ENCODE measurements at regions not wholly inside any gene's neighbourhood (a gene's known extent, or its start where the extent isn't known, plus 50 kb on each side); places are given as distances from the start of the nearest gene placed in this dataset.

DNA sequence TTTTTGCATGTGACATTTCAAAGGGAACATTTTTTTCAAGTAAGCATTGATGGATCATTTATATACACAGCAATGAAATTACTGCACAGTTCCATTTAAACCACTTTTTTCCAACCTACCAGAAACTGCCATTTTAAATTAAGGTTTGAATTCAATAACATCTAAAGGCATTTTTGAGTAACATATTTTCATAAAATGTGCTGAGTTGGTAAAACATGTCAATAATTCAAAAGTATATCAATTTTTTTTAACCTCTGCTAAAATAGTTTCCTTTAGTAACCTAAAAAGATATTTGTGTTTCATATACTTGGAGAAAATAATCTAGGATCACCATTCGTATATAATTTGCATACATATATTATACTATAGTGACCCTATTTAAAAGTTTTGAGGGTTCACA, 355.1 kb upstream of the KCNMB2 start:
- TF ChIP-seq, protein P1, sequence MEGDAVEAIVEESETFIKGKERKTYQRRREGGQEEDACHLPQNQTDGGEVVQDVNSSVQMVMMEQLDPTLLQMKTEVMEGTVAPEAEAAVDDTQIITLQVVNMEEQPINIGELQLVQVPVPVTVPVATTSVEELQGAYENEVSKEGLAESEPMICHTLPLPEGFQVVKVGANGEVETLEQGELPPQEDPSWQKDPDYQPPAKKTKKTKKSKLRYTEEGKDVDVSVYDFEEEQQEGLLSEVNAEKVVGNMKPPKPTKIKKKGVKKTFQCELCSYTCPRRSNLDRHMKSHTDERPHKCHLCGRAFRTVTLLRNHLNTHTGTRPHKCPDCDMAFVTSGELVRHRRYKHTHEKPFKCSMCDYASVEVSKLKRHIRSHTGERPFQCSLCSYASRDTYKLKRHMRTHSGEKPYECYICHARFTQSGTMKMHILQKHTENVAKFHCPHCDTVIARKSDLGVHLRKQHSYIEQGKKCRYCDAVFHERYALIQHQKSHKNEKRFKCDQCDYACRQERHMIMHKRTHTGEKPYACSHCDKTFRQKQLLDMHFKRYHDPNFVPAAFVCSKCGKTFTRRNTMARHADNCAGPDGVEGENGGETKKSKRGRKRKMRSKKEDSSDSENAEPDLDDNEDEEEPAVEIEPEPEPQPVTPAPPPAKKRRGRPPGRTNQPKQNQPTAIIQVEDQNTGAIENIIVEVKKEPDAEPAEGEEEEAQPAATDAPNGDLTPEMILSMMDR (IDR thresholded peaks at IDR 0.05; ENCODE audit: low read depth, low read length, missing control alignments), result no peak
- DNase-seq (ENCODE audit: extremely low read depth, low read depth), result no peak
- no peak overlapping the region for H3K4me3 ChIP-seq (replicated peaks; ENCODE audit: low read depth, low read length)

DNA sequence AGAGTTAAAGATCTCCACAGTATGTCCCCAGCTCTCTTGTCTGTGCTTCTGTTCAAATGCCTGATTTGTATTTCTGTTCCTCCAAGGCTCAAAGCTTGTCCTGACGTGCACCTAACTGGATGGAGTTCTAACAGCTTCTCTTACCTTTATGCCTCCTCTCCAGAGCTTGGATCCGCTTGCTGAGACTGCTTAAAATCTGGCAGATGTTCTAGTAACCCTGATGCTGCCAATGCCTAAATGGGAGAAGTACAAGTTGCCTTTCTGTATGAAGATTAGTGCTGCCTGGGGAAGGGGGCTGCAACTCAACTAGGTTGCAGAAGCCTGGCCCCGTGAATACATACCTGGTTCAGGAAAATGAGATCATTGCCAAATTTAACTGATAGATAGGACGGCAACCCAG, 354.5 kb upstream of the KCNMB2 start:
- no peak for DNase-seq (ENCODE audit: extremely low read depth, low read depth)
- TF ChIP-seq, protein P1 (IDR thresholded peaks at IDR 0.05; ENCODE audit: low read depth, low read length, missing control alignments), result no peak
- no peak overlapping the region for H3K4me3 ChIP-seq (replicated peaks; ENCODE audit: low read depth, low read length)

DNA sequence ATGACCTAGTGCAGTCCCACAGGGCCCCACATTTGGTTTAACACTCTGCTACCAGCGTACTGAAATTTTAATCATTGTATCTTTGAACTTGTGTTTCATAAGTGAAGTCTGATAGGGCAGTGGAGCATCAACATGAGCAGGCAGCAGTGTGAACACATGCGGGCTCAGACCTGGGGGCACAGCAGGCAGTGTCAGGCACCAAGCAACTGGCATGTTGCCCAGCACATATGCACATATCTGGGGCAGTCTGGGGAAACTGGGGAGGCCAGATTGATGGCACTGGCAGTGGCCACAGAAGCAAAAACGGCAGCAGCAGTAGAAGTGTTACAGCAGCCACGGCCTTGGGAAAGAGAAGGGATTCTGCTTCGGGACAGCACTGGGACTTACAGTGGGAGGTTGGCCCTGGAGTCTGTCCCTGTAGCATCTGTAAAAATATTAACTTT, 353.9 kb upstream of the KCNMB2 start:
- no peak overlapping the region for H3K4me3 ChIP-seq (replicated peaks; ENCODE audit: low read depth, low read length)
- no peak for DNase-seq (ENCODE audit: extremely low read depth, low read depth)
- TF ChIP-seq, protein P1 (IDR thresholded peaks at IDR 0.05; ENCODE audit: low read depth, low read length, missing control alignments), result no peak

DNA sequence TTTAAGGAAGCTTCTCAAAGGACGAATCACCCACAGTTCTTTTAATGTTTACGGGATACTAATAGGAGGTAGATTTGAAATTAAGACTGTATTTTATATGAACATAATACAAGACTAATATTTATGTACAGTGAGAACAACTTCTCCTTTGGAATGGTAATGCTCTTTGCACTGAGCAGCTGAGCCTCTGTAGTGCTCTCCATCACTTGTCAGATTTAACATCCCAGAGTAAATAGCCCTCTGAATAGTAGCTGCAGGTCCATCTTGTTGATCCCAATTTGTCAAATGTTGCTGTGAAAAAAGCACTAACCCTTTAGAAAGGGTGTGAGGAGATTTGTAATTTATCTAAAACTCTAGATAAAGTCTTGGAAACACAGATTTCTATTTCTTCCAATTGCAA, 351.4 kb upstream of the KCNMB2 start:
- no peak for DNase-seq (ENCODE audit: extremely low read depth, low read depth)
- TF ChIP-seq, protein P1 (IDR thresholded peaks at IDR 0.05; ENCODE audit: low read depth, low read length, missing control alignments), result no peak
- H3K4me3 ChIP-seq (replicated peaks; ENCODE audit: low read depth, low read length), result no peak overlapping the region

DNA sequence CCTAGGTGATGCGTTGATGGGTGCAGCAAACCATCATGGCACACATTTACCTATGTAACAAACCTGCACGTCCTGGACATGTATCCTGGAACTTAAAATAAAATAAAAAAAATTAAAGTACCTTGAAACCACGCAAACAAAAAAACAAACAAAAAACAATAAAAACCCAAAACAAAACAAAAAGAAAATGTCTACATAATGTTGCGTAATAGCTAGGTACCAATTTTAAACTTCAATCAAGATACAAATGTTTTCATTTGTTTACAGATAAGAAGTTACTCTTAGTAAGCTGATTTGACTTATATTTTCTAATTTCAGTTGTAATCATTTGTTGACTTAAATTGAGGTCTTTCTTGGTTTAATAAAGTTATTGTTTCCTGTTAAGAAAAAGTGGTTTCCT, 349.6 kb upstream of the KCNMB2 start:
- TF ChIP-seq, protein P1 (IDR thresholded peaks at IDR 0.05; ENCODE audit: low read depth, low read length, missing control alignments), result no peak
- no peak for DNase-seq (ENCODE audit: extremely low read depth, low read depth)
- no peak overlapping the region for H3K4me3 ChIP-seq (replicated peaks; ENCODE audit: low read depth, low read length)

DNA sequence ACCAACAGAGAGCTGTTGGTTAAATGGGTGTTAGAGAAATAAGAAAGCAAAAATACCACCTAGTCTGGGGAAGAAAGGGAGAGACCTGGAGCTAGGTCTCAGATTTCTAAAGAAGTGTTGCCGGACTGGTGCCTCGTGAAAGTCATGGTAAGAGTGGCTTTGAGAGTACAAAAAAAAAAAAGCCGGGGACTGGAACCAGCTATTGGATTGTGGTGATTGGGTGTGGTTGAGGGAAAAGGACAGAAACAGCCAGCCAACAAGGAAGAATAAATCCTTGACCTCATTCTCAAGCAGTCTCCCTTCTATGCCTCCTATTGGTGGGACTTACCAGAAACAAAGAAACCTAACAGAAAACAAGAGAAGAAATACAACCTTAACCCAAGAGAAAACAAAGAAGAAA, 346.4 kb upstream of the KCNMB2 start:
- DNase-seq (ENCODE audit: extremely low read depth, low read depth), result no peak
- no peak overlapping the region for H3K4me3 ChIP-seq (replicated peaks; ENCODE audit: low read depth, low read length)

DNA sequence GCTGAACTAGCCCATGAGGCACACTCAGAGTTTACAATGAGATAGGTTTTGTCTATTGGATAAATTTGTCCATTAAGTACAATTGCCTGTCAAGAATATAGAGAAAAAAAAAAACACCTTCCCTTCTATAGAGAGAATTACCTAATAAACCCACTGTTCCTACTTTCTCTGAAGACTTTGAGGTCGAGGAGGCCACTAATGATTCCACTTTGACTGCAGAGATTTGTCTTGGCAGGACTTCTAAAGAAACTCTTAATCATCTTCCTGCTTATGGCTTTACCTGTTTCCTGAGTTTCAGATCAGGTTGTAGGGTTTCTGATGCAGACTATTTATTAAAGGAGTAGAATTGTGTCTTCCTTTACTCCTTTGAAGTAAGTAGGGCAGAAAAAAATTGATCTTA, 342.4 kb upstream of the KCNMB2 start:
- TF ChIP-seq, protein P1 (IDR thresholded peaks at IDR 0.05; ENCODE audit: low read depth, low read length, missing control alignments), result no peak
- H3K4me3 ChIP-seq (replicated peaks; ENCODE audit: low read depth, low read length), result no peak overlapping the region
- no peak for DNase-seq (ENCODE audit: extremely low read depth, low read depth)

More for the DNA sequence above, 346.4 kb upstream of the KCNMB2 start:
- TF ChIP-seq, protein P1 (IDR thresholded peaks at IDR 0.05; ENCODE audit: low read depth, low read length, missing control alignments), result no peak

All from HFF-Myc (cell line).